ENCODE measurements at regions not wholly inside any gene's neighbourhood (a gene's known extent, or its start where the extent isn't known, plus 50 kb on each side); places are given as distances from the start of the nearest gene placed in this dataset.

DNA sequence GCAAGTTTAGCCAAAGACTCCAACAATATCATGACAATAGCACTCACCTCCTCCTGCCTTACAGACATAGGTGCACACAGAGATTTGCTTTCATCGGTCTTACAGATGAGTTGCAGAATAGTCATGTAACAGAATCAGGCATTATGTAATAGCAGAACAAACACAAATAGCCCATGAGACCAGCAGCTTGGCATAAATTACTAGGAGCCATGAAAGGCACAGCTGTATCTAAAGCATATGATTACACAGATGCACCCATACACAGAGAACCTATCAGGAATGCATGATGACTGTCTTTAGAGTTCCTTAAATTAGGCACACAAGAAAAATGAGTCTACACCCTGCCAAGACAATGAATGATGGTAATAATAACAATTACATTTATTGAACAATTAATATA lies 342.0 kb upstream of the XYLT1 start:
- no peaks in the 10 kb centered on the region for H3K4me1 Mint-ChIP-seq
- H3K27ac Mint-ChIP-seq = no peak overlapping the region
- H3K4me1 ChIP-seq (ENCODE audit: control insufficient read depth, insufficient read depth, low read length, poor library complexity, severe bottlenecking) = no peaks in the 10 kb centered on the region

DNA sequence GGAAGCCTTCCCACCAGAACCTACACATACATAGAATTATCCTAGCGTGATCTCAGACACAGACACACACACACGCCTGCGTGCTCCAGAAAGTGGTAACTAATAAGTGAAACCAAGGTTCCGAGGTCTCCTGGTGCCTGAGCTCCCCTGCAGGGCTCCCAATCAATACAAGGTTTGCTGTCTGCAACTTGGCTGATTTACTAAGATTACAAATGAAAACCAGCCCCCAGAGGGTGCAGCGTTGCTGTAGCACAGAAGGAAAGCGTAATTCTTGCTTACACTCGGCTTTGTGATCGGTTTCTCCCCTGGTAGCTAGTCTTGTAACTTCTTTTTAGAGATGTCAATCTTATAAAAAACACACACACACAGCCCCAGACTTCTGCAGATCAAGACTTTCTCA lies 334.1 kb upstream of the XYLT1 start:
- Histone ChIP-seq H3K9me3 (ENCODE audit: control insufficient read depth in 2 of 2, low read length in 2 of 2) (no peaks in the 10 kb centered on the region), H3K27ac (ENCODE audit: insufficient read depth, low read length, poor library complexity, severe bottlenecking) (no peak overlapping the region), H3K4me3 (ENCODE audit: low read depth, low read length) (no peak overlapping the region), H3K27me3 (ENCODE audit: control insufficient read depth, insufficient read depth, low read length) (peaks cover 4% of the 10 kb centered on the region), H3K36me3 (ENCODE audit: control insufficient read depth, insufficient read depth, low read length) (no peaks in the 10 kb centered on the region), H3K4me1 (ENCODE audit: control insufficient read depth, insufficient read depth, low read length, poor library complexity, severe bottlenecking) (no peaks in the 10 kb centered on the region)
- DNase-seq = no peak
- peaks cover 0 to 2% (median 0%) of the 10 kb centered on the region in 7 donors for H3K9me3 Mint-ChIP-seq
- ATAC-seq (ENCODE audit: low read depth in 2 of 2) = no peak
- H3K36me3 Mint-ChIP-seq = no peaks in the 10 kb centered on the region
- no peak overlapping the region for H3K4me3 Mint-ChIP-seq
- H3K4me1 Mint-ChIP-seq = no peaks in the 10 kb centered on the region
- H3K27ac Mint-ChIP-seq = no peak overlapping the region
- H3K27me3 Mint-ChIP-seq = peaks cover 13% of the 10 kb centered on the region

More for the DNA sequence above, 342.0 kb upstream of the XYLT1 start:
- no peak overlapping the region for H3K4me3 Mint-ChIP-seq
- H3K9me3 Mint-ChIP-seq = peaks cover 3 to 17% (median 12%) of the 10 kb centered on the region in 7 donors
- no peak for DNase-seq
- ATAC-seq (ENCODE audit: low read depth in 2 of 2) = no peak
- no peaks in the 10 kb centered on the region for H3K27me3 ChIP-seq (ENCODE audit: control insufficient read depth, insufficient read depth, low read length)
- no peak overlapping the region for H3K4me3 ChIP-seq (ENCODE audit: low read depth, low read length)
- H3K9me3 ChIP-seq (ENCODE audit: control insufficient read depth in 2 of 2, low read length in 2 of 2) = peaks cover 0 to 4% of the 10 kb centered on the region in 2 experiments
- H3K36me3 ChIP-seq (ENCODE audit: control insufficient read depth, insufficient read depth, low read length) = no peaks in the 10 kb centered on the region
- H3K27me3 Mint-ChIP-seq = no peaks in the 10 kb centered on the region
- no peak overlapping the region for H3K27ac ChIP-seq (ENCODE audit: insufficient read depth, low read length, poor library complexity, severe bottlenecking)
- no peaks in the 10 kb centered on the region for H3K36me3 Mint-ChIP-seq

DNA sequence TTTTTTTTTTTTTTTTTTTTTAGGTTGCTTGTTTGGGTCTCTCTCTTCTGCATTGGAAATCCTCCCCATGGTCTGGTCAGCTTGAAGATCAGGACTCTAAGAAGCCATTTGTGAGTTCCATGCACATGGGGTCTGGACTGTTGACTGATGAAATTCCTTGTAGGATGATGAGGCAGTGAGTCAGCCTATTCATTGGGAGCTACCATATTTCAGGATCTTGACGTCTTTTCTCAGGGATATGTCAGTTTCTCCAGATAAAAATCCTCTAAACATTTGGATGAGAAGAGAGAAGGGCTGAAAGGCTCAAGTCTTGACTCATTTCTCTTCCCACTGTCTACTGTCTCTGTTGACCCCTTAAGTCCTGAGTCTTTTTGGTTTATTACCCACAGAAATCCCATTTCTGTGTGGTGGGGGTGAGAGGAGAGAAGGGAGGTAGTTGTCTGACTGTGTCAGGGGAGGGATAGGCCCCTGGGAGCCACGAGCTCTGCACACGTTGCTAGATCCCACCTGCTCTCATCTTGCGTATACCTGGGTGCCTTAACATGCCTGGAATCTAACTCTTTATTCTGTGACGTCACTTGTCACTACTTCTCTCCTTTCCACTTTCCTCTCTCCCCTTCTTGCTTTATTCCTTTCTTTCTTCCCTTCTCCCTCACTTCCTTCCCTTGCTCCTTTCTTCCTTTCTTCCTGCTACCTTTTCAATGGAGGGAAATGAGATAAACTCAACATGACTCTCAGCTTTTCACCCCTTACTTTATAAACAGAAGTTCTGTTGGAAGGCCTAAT lies 333.1 kb upstream of the XYLT1 start:
- no peaks in the 10 kb centered on the region for H3K36me3 ChIP-seq (ENCODE audit: control insufficient read depth, insufficient read depth, low read length)
- no peak overlapping the region for H3K4me3 ChIP-seq (ENCODE audit: low read depth, low read length)
- H3K27ac Mint-ChIP-seq = no peak overlapping the region
- H3K4me3 Mint-ChIP-seq = no peak overlapping the region
- H3K4me1 ChIP-seq (ENCODE audit: control insufficient read depth, insufficient read depth, low read length, poor library complexity, severe bottlenecking) = no peaks in the 10 kb centered on the region
- H3K36me3 Mint-ChIP-seq = no peaks in the 10 kb centered on the region
- no peak overlapping the region for H3K27ac ChIP-seq (ENCODE audit: insufficient read depth, low read length, poor library complexity, severe bottlenecking)
- H3K9me3 ChIP-seq (ENCODE audit: control insufficient read depth in 2 of 2, low read length in 2 of 2) = no peaks in the 10 kb centered on the region
- peaks cover 4% of the 10 kb centered on the region for H3K27me3 ChIP-seq (ENCODE audit: control insufficient read depth, insufficient read depth, low read length)
- H3K27me3 Mint-ChIP-seq = peaks cover 13% of the 10 kb centered on the region
- H3K4me1 Mint-ChIP-seq = no peaks in the 10 kb centered on the region
- peaks cover 0 to 2% (median 0%) of the 10 kb centered on the region in 7 donors for H3K9me3 Mint-ChIP-seq
- DNase-seq = no peak
- no peak for ATAC-seq (ENCODE audit: low read depth in 2 of 2)

DNA sequence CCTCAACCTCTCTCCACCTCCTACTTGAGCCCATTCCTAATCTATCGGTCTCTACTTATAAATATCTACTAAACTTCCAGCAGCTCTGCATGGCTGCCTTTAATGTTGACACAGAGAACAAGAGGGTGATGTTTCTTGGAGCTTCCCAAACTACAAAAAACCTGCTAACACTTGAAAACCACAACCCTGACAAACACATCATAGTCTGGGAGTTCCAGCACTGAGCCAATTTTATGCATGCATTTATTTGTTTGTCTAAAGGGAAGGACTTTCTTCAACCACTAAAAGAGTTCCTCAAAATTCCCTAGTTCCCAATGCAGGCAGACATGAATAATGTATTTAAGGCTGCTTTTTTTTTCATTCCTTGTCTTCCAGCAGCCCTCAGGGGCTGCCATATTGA lies 331.8 kb upstream of the XYLT1 start:
- H3K4me3 ChIP-seq (ENCODE audit: low read depth, low read length) = no peak overlapping the region
- H3K27ac ChIP-seq (ENCODE audit: insufficient read depth, low read length, poor library complexity, severe bottlenecking) = no peak overlapping the region
- ATAC-seq (ENCODE audit: low read depth in 2 of 2) = no peak

DNA sequence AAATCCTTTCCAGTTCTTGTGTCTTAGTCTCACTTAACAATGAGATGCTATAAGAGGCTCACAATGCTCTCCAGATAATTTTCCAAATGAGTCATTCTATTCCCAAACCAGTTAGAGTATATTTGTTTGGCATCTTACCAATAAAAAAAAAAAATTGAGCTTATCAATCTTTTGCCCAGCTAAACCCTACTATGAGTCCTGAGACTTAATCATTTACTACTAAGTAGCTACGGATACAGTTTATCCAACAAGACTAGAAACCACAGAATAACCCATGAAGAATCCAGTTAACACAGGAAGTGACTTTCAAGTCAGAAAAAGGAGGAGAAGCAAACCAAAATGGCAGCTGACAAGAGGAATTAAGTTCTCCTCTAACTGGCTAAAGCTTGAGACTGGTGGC lies 330.3 kb upstream of the XYLT1 start:
- no peak for ATAC-seq (ENCODE audit: low read depth in 2 of 2)
- Histone ChIP-seq H3K4me3 (ENCODE audit: low read depth, low read length) (no peak overlapping the region), H3K27ac (ENCODE audit: insufficient read depth, low read length, poor library complexity, severe bottlenecking) (no peak overlapping the region), H3K9me3 (ENCODE audit: control insufficient read depth in 2 of 2, low read length in 2 of 2) (no peaks in the 10 kb centered on the region), H3K4me1 (ENCODE audit: control insufficient read depth, insufficient read depth, low read length, poor library complexity, severe bottlenecking) (no peaks in the 10 kb centered on the region), H3K36me3 (ENCODE audit: control insufficient read depth, insufficient read depth, low read length) (no peaks in the 10 kb centered on the region), H3K27me3 (ENCODE audit: control insufficient read depth, insufficient read depth, low read length) (peaks cover 4% of the 10 kb centered on the region)
- no peak overlapping the region for H3K4me3 Mint-ChIP-seq
- H3K27me3 Mint-ChIP-seq = peaks cover 8% of the 10 kb centered on the region
- H3K9me3 Mint-ChIP-seq = peaks cover 0 to 4% (median 0%) of the 10 kb centered on the region in 7 donors
- no peaks in the 10 kb centered on the region for H3K36me3 Mint-ChIP-seq
- no peak overlapping the region for H3K27ac Mint-ChIP-seq
- no peaks in the 10 kb centered on the region for H3K4me1 Mint-ChIP-seq
- no peak for DNase-seq

More for the DNA sequence above, 331.8 kb upstream of the XYLT1 start:
- peaks cover 13% of the 10 kb centered on the region for H3K27me3 Mint-ChIP-seq
- no peak overlapping the region for H3K27ac Mint-ChIP-seq
- H3K9me3 Mint-ChIP-seq = peaks cover 0 to 4% (median 0%) of the 10 kb centered on the region in 7 donors
- H3K4me1 ChIP-seq (ENCODE audit: control insufficient read depth, insufficient read depth, low read length, poor library complexity, severe bottlenecking) = no peaks in the 10 kb centered on the region
- H3K36me3 ChIP-seq (ENCODE audit: control insufficient read depth, insufficient read depth, low read length) = no peaks in the 10 kb centered on the region
- H3K36me3 Mint-ChIP-seq = no peaks in the 10 kb centered on the region
- no peak for DNase-seq
- H3K4me1 Mint-ChIP-seq = no peaks in the 10 kb centered on the region
- no peaks in the 10 kb centered on the region for H3K9me3 ChIP-seq (ENCODE audit: control insufficient read depth in 2 of 2, low read length in 2 of 2)
- H3K27me3 ChIP-seq (ENCODE audit: control insufficient read depth, insufficient read depth, low read length) = peaks cover 4% of the 10 kb centered on the region
- no peak overlapping the region for H3K4me3 Mint-ChIP-seq

DNA sequence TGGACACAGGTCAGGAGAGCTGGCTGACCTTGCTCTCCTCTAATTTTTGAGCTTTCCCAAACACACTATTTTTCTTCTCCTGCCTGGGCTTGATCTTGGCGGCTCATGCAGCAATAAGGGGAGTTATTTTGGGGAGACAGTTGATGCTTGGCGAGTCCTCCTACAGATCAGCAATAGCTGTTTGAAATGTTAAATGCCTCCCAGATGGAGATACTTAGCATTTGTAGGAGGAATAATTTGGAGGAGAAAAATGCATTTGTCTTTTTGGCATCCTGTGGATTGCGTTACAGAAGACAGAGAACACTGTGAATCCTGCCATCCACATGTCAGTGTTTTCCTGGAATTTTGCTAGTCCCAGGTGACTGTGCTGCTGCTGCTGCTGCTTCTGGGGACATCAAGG lies 328.0 kb upstream of the XYLT1 start:
- Histone ChIP-seq H3K4me1 (ENCODE audit: control insufficient read depth, insufficient read depth, low read length, poor library complexity, severe bottlenecking) (no peaks in the 10 kb centered on the region), H3K36me3 (ENCODE audit: control insufficient read depth, insufficient read depth, low read length) (no peaks in the 10 kb centered on the region), H3K27ac (ENCODE audit: insufficient read depth, low read length, poor library complexity, severe bottlenecking) (no peak overlapping the region), H3K9me3 (ENCODE audit: control insufficient read depth in 2 of 2, low read length in 2 of 2) (no peaks in the 10 kb centered on the region), H3K27me3 (ENCODE audit: control insufficient read depth, insufficient read depth, low read length) (peaks cover 4% of the 10 kb centered on the region), H3K4me3 (ENCODE audit: low read depth, low read length) (no peak overlapping the region)
- Mint-ChIP-seq H3K36me3 (no peaks in the 10 kb centered on the region), H3K9me3 (peaks cover 0 to 4% (median 0%) of the 10 kb centered on the region in 7 donors), H3K4me1 (no peaks in the 10 kb centered on the region), H3K4me3 (no peak overlapping the region), H3K27me3 (peaks cover 5% of the 10 kb centered on the region), H3K27ac (no peak overlapping the region)
- no peak for ATAC-seq (ENCODE audit: low read depth in 2 of 2)
- DNase-seq = no peak

DNA sequence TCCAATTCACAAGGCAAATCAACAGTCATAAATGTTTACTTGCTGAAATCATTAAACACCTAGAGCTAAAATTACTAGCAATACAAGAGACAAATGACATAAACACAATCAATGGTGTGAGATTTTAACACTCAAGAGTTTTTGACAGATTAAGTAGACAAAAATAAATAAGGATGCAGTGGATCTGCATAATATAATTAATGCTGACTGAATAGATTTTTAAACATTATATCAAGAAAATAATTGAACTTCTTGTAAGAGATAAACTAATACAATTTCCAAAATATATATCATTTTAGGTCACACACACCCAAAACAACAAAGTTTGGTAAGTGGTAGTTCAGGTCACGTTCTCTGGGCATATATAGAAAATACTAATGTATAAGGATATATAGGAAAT lies 322.6 kb upstream of the XYLT1 start:
- peaks cover 6% of the 10 kb centered on the region for H3K27me3 Mint-ChIP-seq
- H3K4me3 Mint-ChIP-seq = no peak overlapping the region
- H3K4me1 Mint-ChIP-seq = no peaks in the 10 kb centered on the region
- no peaks in the 10 kb centered on the region for H3K27me3 ChIP-seq (ENCODE audit: control insufficient read depth, insufficient read depth, low read length)
- H3K9me3 Mint-ChIP-seq = peaks cover 0 to 4% (median 0%) of the 10 kb centered on the region in 7 donors
- H3K36me3 Mint-ChIP-seq = no peaks in the 10 kb centered on the region
- H3K4me1 ChIP-seq (ENCODE audit: control insufficient read depth, insufficient read depth, low read length, poor library complexity, severe bottlenecking) = no peaks in the 10 kb centered on the region
- no peak for DNase-seq
- no peak overlapping the region for H3K27ac Mint-ChIP-seq
- no peak overlapping the region for H3K4me3 ChIP-seq (ENCODE audit: low read depth, low read length)
- H3K36me3 ChIP-seq (ENCODE audit: control insufficient read depth, insufficient read depth, low read length) = no peaks in the 10 kb centered on the region
- ATAC-seq (ENCODE audit: low read depth in 2 of 2) = no peak
- H3K9me3 ChIP-seq (ENCODE audit: control insufficient read depth in 2 of 2, low read length in 2 of 2) = no peaks in the 10 kb centered on the region
- no peak overlapping the region for H3K27ac ChIP-seq (ENCODE audit: insufficient read depth, low read length, poor library complexity, severe bottlenecking)

DNA sequence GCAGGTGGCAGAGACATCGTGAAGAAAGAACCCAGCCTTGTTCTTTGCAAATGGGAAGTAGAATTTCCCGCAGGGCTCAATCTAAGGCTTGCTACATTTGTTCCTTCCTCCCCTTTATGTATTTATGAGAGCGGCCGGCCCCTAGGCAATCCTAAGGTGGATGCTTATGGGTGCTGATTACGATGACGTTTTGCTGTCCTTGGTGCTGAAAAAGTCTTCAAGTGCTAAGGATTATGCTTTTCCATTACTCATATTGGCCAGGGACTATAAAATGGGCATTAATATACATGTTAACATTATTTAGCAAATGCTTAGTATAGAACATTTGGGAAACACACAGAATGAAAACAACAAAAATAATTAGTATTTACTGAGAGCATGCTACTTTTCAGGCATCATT lies 313.3 kb upstream of the XYLT1 start:
- Mint-ChIP-seq H3K27me3 (peaks cover 4% of the 10 kb centered on the region), H3K27ac (no peak overlapping the region), H3K9me3 (peaks cover 0 to 1% (median 0%) of the 10 kb centered on the region in 7 donors), H3K36me3 (no peaks in the 10 kb centered on the region), H3K4me3 (no peak overlapping the region), H3K4me1 (no peaks in the 10 kb centered on the region)
- Histone ChIP-seq H3K27me3 (ENCODE audit: control insufficient read depth, insufficient read depth, low read length) (peaks cover 2% of the 10 kb centered on the region), H3K36me3 (ENCODE audit: control insufficient read depth, insufficient read depth, low read length) (no peaks in the 10 kb centered on the region), H3K27ac (ENCODE audit: insufficient read depth, low read length, poor library complexity, severe bottlenecking) (no peak overlapping the region), H3K4me3 (ENCODE audit: low read depth, low read length) (no peak overlapping the region), H3K4me1 (ENCODE audit: control insufficient read depth, insufficient read depth, low read length, poor library complexity, severe bottlenecking) (no peaks in the 10 kb centered on the region), H3K9me3 (ENCODE audit: control insufficient read depth in 2 of 2, low read length in 2 of 2) (no peaks in the 10 kb centered on the region)
- ATAC-seq (ENCODE audit: low read depth in 2 of 2) (no peak), DNase-seq (peak in 1 of 3 donors; percentile 1)
